Mucosa of stomach (tissue), 1 donor: ENCODE measurements at regions not wholly inside any gene's neighbourhood (a gene's known extent, or its start where the extent isn't known, plus 50 kb on each side); places are given as distances from the start of the nearest gene placed in this dataset.

Source experiments
- H3K27me3 ChIP-seq: one replicate; pipeline ENCODE4 v1.7.0; 2013; ENCODE audit warnings: mild to moderate bottlenecking, low read length; ENCODE audit not compliant: control insufficient read depth, insufficient read depth
- H3K36me3 ChIP-seq: one replicate; pipeline ENCODE4 v1.7.0; 2013; ENCODE audit warnings: low read length; ENCODE audit not compliant: control insufficient read depth, insufficient read depth
- H3K4me1 ChIP-seq: one replicate; pipeline ENCODE4 v1.7.0; 2013; ENCODE audit warnings: mild to moderate bottlenecking, low read length; ENCODE audit not compliant: control insufficient read depth, insufficient read depth
- H3K4me3 ChIP-seq: one replicate; pipeline ENCODE4 v1.7.0; 2013; ENCODE audit warnings: low read length
- H3K9ac ChIP-seq: one replicate; pipeline ENCODE4 v1.7.0; 2013; ENCODE audit warnings: mild to moderate bottlenecking, low read length, moderate library complexity
- H3K9me3 ChIP-seq: one replicate; pipeline ENCODE4 v1.7.0; 2013; ENCODE audit warnings: mild to moderate bottlenecking, low read length, moderate library complexity; ENCODE audit not compliant: control insufficient read depth
- donor health status: Pancreatic carcinoma.

GRCh38 chr6:14431385-14432330 lies 314.1 kb downstream of the CD83 start:
- Histone ChIP-seq H3K9ac (no peak overlapping the region), H3K27me3 (no peaks in the 10 kb centered on the region), H3K4me1 (no peaks in the 10 kb centered on the region), H3K9me3 (no peaks in the 10 kb centered on the region), H3K4me3 (no peak overlapping the region), H3K36me3 (no peaks in the 10 kb centered on the region)

DNA sequence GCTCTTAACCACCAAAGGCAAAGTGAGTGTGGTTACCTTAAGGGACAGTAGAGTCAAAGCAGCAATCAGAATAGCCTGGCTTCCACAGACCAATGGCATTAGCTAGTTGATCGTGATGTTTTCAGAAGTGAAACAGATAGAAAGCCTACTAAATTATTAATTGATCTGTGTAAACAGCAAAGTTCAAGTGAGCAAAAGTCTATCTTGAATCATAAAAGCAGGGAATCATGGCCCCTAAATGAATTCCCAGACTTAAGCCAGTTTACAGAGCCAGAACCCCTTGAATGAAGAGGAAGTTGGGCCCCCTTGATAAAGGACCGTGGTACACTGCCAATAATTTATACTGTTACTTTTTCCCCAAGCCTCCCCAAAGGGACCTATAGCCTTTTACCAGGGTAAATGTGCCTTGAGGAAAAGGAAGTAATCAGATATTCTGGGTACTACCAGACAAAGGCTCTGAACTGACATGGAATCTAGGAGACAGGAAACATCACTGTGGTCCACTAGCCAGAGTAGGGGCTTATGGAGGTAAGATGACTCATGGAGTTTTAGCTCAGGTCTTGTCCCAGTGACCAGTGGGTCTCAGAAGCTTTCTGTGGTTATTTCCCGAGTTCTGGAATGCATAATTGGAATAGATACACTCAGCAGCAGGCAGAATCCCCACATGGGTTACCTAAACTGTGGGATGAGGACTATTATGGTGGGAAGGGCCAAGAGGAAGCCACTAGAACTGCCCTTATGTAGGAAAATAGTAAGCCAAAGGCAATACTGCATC lies 317.5 kb downstream of the CD83 start:
- Histone ChIP-seq H3K9ac (no peak overlapping the region), H3K4me3 (no peak overlapping the region), H3K9me3 (no peaks in the 10 kb centered on the region), H3K4me1 (no peaks in the 10 kb centered on the region), H3K27me3 (no peaks in the 10 kb centered on the region), H3K36me3 (no peaks in the 10 kb centered on the region)

- no peaks in the 10 kb centered on the region for H3K9me3 ChIP-seq
- no peaks in the 10 kb centered on the region for H3K4me1 ChIP-seq
- no peaks in the 10 kb centered on the region for H3K27me3 ChIP-seq
- H3K36me3 ChIP-seq, result no peaks in the 10 kb centered on the region
- no peak overlapping the region for H3K4me3 ChIP-seq
- no peak overlapping the region for H3K9ac ChIP-seq
Observed at GRCh38 chr6:14436592-14437132, 319.1 kb downstream of the CD83 start.

- H3K4me3 ChIP-seq, result no peak overlapping the region
- H3K4me1 ChIP-seq, result no peaks in the 10 kb centered on the region
- H3K27me3 ChIP-seq, result no peaks in the 10 kb centered on the region
- no peaks in the 10 kb centered on the region for H3K36me3 ChIP-seq
- H3K9me3 ChIP-seq, result no peaks in the 10 kb centered on the region
- H3K9ac ChIP-seq, result no peak overlapping the region
Observed at GRCh38 chr6:14439419-14439818, 321.8 kb downstream of the CD83 start.

DNA sequence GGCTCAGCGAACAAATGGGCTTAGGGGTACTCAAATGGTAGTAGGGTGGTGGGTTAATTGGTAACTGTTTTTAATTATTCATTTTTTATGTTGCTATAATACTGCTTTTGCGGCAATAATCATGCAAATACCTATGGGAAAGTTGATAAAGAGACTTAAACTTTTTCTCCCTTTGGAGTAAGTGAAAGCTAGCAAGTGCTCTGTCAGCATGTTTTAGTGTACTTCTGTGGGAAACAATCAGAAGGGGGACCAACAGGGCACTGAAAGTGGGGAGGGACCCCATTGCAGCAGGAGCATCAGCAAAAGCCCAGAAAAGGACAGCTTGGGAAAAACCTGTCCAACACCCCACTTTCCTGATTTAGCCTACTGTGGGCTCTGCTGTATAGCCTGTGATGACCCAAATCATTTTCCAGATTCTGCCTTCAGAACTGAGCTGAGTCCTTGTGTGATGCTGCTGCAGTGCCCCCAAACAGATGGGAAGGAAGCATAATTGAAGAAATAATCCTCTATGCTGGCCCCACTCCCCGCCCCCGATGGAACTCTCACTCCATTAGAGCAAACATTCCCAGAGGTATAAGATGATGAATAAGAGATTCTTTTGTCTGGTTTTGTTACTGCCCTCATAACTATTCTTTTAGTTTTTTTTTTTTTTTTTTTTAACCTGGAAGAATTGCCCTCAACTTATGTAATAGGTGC lies 322.8 kb downstream of the CD83 start:
- Histone ChIP-seq H3K4me1 (no peaks in the 10 kb centered on the region), H3K36me3 (no peaks in the 10 kb centered on the region), H3K4me3 (no peak overlapping the region), H3K27me3 (no peaks in the 10 kb centered on the region), H3K9me3 (no peaks in the 10 kb centered on the region), H3K9ac (no peak overlapping the region)

GRCh38 chr6:14440940-14441781 lies 323.6 kb downstream of the CD83 start:
- H3K27me3 ChIP-seq, result no peaks in the 10 kb centered on the region
- no peaks in the 10 kb centered on the region for H3K4me1 ChIP-seq
- no peaks in the 10 kb centered on the region for H3K36me3 ChIP-seq
- no peak overlapping the region for H3K4me3 ChIP-seq
- no peaks in the 10 kb centered on the region for H3K9me3 ChIP-seq
- H3K9ac ChIP-seq, result no peak overlapping the region

- no peaks in the 10 kb centered on the region for H3K9me3 ChIP-seq
Observed at GRCh38 chr6:14442242-14442641, 324.7 kb downstream of the CD83 start.

GRCh38 chr6:14443629-14444268 lies 326.2 kb downstream of the CD83 start:
- Histone ChIP-seq H3K36me3 (no peaks in the 10 kb centered on the region), H3K4me3 (no peak overlapping the region), H3K27me3 (no peaks in the 10 kb centered on the region), H3K4me1 (no peaks in the 10 kb centered on the region), H3K9ac (no peak overlapping the region), H3K9me3 (no peaks in the 10 kb centered on the region)

More at GRCh38 chr6:14442242-14442641, 324.7 kb downstream of the CD83 start:
- Histone ChIP-seq H3K4me3 (no peak overlapping the region), H3K36me3 (no peaks in the 10 kb centered on the region), H3K4me1 (no peaks in the 10 kb centered on the region), H3K9ac (no peak overlapping the region), H3K27me3 (no peaks in the 10 kb centered on the region)

DNA sequence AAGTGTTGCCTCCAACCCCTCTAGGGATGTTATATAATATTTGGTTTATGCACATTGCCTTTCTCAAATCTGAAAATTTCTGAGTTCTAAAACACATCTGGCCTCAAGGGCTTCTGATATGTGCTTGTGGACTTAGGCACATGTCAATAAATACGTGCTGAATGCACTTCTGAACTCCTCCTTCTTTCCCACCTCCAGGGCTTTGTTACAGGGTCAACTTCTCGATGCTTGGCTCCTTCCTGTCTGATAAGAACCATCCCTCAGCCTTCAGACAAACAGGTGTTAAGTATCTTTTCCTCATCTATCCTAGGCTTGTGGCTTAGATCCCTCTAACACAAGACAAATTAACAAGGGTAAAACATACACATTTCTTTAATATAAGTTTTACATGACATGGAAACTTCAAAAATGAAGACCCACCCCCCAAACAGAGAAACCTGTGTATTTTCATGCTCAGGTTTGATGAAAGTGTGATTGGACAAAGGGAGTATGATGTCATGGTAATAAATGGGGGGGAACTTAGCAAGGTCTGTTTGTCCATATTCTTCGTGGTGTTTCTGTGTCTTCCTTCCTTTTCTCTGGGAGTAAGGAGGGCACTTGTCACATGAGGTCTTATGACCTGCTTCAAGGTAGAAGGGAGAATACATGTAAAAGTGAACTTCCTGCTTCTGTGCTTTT lies 326.9 kb downstream of the CD83 start:
- Histone ChIP-seq H3K9ac (no peak overlapping the region), H3K4me1 (no peaks in the 10 kb centered on the region), H3K27me3 (no peaks in the 10 kb centered on the region), H3K36me3 (no peaks in the 10 kb centered on the region), H3K9me3 (no peaks in the 10 kb centered on the region), H3K4me3 (no peak overlapping the region)

DNA sequence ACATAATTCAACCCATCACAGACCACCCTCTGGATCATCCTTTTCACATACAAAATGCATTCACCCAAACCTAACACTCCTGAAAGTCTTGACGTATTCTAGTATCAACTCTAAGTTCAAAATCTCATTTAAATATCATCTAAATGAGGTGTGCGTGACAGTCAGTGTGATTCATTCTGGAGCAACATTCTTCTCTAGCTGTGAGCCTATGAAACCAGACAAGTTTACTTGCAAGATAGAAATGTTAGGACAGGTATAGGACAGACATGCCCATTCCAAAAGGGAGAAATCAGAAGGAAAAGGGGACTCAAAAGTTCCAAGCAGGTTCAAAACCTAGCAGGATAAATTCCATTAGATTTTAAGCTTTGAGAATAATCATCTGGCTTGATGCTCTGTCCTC lies 329.7 kb downstream of the CD83 start:
- Histone ChIP-seq H3K9ac (no peak overlapping the region), H3K4me1 (no peaks in the 10 kb centered on the region), H3K27me3 (no peaks in the 10 kb centered on the region), H3K9me3 (no peaks in the 10 kb centered on the region), H3K4me3 (no peak overlapping the region), H3K36me3 (no peaks in the 10 kb centered on the region)
